ENCODE measurements at regions not wholly inside any gene's neighbourhood (a gene's known extent, or its start where the extent isn't known, plus 50 kb on each side); places are given as distances from the start of the nearest gene placed in this dataset.
"Not testable (repeated sequence)": the region's sequence is repeated elsewhere in the genome, so short reads cannot be mapped to it uniquely, and the experiment has no call there.

DNA sequence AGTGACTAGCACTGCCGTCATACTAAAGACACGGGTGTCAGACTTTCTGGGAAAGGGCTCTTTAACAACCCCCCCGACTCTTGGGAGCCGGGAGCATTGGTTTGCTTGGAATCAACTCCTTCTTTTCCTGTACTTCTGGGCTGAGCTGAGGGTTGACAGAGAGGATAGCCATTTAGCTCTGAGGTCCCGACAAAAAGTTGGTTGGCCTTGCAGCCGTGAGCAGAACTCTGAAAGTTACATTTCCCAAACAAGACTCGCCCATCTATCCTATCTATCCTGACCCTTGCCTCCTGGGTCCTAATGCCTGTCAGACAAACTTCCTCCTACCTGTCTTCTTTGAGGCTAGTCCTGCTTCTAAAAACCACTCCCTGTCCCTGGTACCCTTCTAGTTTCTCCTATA is 460.8 kb upstream of the TOM1L1 start:
- Mint-ChIP-seq H3K36me3 (no peaks in the 10 kb centered on the region), H3K27me3 (no peaks in the 10 kb centered on the region), H3K9me3 (peaks cover 6% of the 10 kb centered on the region), H3K4me3 (no peak overlapping the region), H3K4me1 (no peaks in the 10 kb centered on the region), H3K27ac (no peak overlapping the region)
- DNase-seq (no peak), ATAC-seq (ENCODE audit: low read depth) (no peak)
- POLR2A ChIA-PET = no interaction called here

DNA sequence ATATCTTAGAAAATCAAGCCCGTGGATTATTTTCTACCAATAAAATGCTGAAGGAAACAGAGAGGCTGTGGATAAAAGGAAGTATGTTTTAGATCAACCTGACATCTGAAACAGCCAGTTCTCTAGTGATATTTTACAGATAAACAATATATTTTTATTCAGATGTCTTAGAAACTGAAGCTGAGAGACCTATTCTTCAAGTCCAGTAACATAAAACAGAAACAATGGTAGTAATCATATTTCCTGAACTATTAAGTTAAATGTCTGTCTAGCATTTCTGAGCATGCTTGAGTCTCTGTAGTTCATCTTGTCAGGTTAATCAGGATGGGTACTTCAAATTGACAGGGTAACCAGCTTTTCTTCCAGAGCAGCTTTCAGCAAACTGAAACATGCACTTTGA is 449.6 kb upstream of the TOM1L1 start:
- ATAC-seq (ENCODE audit: low read depth) (no peak), DNase-seq (no peak)
- H3K9me3 Mint-ChIP-seq = peaks cover 10% of the 10 kb centered on the region
- H3K4me1 Mint-ChIP-seq = no peaks in the 10 kb centered on the region
- H3K4me3 Mint-ChIP-seq = no peak overlapping the region
- H3K27me3 Mint-ChIP-seq = no peaks in the 10 kb centered on the region
- no peak overlapping the region for H3K27ac Mint-ChIP-seq
- peaks cover 2% of the 10 kb centered on the region for H3K36me3 Mint-ChIP-seq
- POLR2A ChIA-PET = no interaction called here

DNA sequence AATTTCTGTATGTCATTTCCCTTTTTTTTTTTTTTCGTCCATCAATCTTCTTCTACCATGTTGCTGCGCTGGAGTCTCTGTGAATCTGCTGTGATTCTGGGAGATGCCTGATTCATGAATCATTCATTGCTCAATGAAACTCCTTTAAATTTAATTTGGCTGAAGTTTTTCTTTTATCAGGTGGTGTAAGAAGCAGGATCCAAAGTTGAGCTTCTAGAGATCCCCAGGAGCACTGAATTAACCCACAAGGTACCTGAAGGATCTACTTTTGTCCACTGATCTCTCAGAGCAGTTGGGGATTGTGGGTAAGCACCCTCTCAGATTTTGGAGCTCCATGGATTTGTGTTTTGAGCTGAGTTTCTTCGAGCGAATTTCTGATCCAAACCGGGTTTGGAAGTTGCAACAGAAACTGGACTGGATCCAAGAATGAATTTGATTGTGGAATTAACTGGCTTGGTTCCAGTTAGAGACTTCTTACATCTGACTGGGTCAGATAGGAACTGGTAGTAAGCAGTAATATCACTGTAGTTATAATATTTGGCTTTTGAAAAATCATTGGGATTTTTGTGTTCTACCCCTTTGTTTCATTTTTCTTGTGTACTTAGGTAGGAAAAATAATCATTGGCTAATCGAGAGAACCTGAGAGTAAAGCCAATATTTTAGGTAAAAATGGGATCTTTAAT is 447.8 kb upstream of the TOM1L1 start:
- POLR2A ChIA-PET = no interaction called here
- no peak for ATAC-seq (ENCODE audit: low read depth)

DNA sequence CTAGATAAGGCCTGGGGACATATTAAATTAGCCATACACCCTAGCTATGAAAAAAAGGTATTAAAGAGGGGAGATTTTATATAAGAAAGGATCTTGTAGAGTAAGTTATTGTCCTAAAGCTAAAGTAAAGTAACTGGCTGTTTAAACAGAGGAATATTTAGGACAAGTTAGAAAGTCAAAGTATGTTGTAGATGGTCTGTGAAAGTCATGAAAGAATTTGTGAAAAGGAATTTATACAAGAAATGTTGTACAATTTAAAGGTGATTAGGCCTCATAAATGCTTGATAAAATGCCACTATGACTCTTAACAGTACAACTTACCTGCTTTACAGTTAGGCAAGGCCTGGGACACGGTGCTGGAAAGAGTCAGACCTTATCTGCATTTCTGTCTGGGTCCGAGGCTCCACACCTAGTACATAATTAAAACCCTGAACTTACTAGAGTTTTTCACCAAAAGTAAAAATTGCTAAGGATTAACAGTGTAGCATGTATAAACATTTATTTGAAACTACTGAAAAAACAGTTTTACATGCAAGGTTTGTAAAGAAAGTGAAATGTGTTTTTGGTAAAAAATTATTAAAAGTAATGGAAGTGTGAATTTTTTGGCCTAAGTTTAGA is 445.3 kb upstream of the TOM1L1 start:
- no peak overlapping the region for H3K27ac Mint-ChIP-seq
- ATAC-seq (ENCODE audit: low read depth) (no peak), DNase-seq (no peak)
- peaks cover 19% of the 10 kb centered on the region for H3K9me3 Mint-ChIP-seq
- H3K4me3 Mint-ChIP-seq = no peak overlapping the region
- H3K36me3 Mint-ChIP-seq = peaks cover 2% of the 10 kb centered on the region
- H3K4me1 Mint-ChIP-seq = no peaks in the 10 kb centered on the region
- POLR2A ChIA-PET = no interaction called here
- H3K27me3 Mint-ChIP-seq = no peaks in the 10 kb centered on the region

More for the DNA sequence above, 447.8 kb upstream of the TOM1L1 start:
- peaks cover 2% of the 10 kb centered on the region for H3K36me3 Mint-ChIP-seq
- no peak overlapping the region for H3K4me3 Mint-ChIP-seq
- H3K27ac Mint-ChIP-seq = no peak overlapping the region
- DNase-seq = no peak
- peaks cover 14% of the 10 kb centered on the region for H3K9me3 Mint-ChIP-seq
- no peaks in the 10 kb centered on the region for H3K27me3 Mint-ChIP-seq
- no peaks in the 10 kb centered on the region for H3K4me1 Mint-ChIP-seq

DNA sequence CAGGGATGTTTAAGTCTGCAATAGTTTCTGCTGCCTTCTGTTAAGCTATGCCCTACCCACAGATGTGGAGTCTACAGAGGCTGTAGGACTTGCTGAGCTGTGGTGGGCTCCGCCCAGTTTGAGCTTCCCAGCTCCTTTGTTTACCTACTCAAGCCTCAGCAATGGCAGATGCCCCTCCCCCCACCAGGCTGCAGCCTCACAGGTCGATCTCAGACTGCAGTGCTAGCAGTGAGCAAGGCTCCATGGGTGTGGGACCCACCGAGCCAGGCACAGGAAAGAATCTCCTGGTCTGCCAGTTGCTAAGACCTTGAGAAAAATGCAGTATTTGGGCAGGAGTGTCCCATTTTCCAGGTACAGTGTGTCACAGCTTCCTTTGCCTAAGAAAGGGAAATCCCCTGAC is 435.2 kb upstream of the TOM1L1 start:
- H3K27me3 Mint-ChIP-seq; H3K9me3 Mint-ChIP-seq; POLR2A ChIA-PET; H3K36me3 Mint-ChIP-seq; H3K27ac Mint-ChIP-seq; ATAC-seq (ENCODE audit: low read depth); H3K4me3 Mint-ChIP-seq; H3K4me1 Mint-ChIP-seq; DNase-seq: not testable (repeated sequence)

DNA sequence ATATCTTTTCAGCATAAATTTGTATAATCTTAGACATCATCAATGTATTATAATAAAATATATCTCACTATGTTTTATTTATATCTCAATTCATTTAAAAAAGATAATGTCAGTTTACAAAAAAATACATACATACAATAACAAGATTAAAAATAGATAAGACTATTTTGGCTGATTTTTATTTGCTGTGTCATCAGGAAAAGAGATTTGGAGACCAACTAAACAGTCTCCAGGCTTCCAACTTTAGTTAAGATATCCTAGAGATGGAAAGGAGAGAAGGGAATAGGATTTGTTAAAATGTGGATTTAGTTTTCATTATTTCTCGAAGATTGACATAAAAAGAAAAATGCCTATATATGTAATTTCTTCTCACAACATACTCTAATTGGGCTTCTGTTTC is 433.8 kb upstream of the TOM1L1 start:
- ATAC-seq (ENCODE audit: low read depth) (no peak), DNase-seq (no peak)
- no peak overlapping the region for H3K4me3 Mint-ChIP-seq
- peaks cover 2% of the 10 kb centered on the region for H3K9me3 Mint-ChIP-seq
- H3K4me1 Mint-ChIP-seq = no peaks in the 10 kb centered on the region
- no peak overlapping the region for H3K27ac Mint-ChIP-seq
- no peaks in the 10 kb centered on the region for H3K36me3 Mint-ChIP-seq
- POLR2A ChIA-PET = no interaction called here
- H3K27me3 Mint-ChIP-seq = no peaks in the 10 kb centered on the region

DNA sequence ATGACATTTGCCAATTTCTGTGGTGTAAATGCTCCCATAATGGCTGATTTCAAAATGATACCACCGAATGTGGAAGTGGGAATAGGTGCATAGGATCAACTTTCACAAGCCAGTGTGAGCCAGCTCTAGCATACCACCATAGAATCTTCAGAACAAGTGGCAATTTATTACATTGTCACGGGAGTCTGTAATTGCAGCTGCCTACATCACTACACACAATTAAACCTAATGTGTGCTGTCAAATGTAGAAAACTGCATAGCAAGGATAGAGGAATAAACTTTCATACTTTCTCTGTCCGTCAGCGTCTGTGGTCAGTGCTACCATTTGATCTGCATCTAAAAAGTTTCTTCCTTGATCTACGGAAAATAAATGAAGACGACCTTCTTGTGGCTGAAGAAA is 417.8 kb upstream of the TOM1L1 start:
- no peaks in the 10 kb centered on the region for H3K27me3 Mint-ChIP-seq
- ATAC-seq (ENCODE audit: low read depth) = no peak
- H3K36me3 Mint-ChIP-seq = no peaks in the 10 kb centered on the region

DNA sequence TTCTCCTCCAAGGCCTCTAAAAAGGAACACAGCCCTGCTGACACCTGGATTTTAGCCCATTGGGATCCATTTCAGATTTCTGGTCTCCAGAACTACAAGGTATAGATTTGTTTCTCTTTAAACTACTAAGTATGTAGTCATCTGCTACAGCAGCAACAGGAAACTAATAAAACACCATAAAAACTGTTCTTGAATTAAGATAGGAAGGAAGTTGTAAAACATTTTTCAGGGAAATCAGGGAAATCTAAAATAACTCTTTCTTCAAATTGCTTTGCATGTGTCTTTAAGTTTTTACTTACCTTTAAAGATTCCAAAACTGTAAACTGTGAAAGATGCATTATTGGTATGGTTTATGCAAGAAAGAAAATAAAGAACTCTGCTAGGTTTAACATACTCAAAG is 407.0 kb upstream of the TOM1L1 start:
- Mint-ChIP-seq H3K9me3 (no peaks in the 10 kb centered on the region), H3K36me3 (no peaks in the 10 kb centered on the region), H3K4me1 (no peaks in the 10 kb centered on the region), H3K4me3 (no peak overlapping the region), H3K27me3 (no peaks in the 10 kb centered on the region), H3K27ac (no peak overlapping the region)
- DNase-seq (no peak), ATAC-seq (ENCODE audit: low read depth) (no peak)
- POLR2A ChIA-PET = no interaction called here

More for the DNA sequence above, 417.8 kb upstream of the TOM1L1 start:
- no peak overlapping the region for H3K4me3 Mint-ChIP-seq
- H3K27ac Mint-ChIP-seq = no peak overlapping the region
- no peak for DNase-seq
- POLR2A ChIA-PET = no interaction called here
- no peaks in the 10 kb centered on the region for H3K9me3 Mint-ChIP-seq
- no peaks in the 10 kb centered on the region for H3K4me1 Mint-ChIP-seq

DNA sequence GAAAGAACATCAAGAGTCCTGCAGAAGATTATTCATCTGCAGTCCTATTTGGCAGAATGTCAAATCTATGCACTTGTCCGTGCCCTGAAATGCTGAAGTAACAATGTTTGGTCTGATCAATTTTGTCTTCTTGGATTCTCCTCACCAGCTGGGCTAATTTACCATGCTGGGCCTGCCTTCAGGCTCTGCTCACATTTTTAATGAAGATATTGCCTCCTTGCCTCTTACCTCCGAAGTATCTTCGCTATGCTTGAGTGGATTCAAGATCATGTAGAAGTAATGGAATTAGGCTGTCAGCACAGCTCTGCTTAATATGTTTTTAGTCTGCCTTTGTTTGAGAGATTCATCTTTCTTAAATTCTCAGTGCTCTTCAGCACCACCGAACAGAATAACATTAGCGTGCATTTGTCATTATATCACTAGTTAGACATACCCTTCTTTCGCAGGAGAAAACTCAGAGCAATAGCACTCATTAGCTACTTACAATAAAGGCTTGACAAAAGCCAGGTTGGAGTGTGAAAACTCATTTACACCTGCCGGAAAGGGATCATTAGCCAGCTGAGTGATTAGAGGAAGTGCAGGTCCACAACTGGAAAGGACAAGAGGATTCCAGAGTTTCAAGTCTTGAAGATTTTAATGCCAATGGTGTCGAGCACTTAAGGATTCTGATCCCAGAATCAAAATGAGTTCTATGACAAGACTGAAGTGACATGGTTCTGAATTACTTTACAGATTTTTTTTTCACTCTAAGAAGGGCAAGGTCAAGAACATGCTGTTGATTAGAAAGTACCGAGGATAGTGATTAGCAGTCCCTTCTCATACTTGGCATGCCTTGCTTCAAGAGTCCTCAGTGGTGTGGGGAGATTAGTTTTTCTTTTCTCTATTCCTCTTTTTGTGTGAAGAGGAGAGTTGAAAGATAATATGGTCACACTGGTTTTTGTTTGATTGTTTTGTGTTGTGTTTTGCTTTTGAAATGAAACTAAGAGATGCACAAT is 405.6 kb upstream of the TOM1L1 start:
- Mint-ChIP-seq H3K9me3 (no peaks in the 10 kb centered on the region), H3K27ac (no peak overlapping the region), H3K4me3 (no peak overlapping the region), H3K4me1 (no peaks in the 10 kb centered on the region), H3K27me3 (no peaks in the 10 kb centered on the region), H3K36me3 (no peaks in the 10 kb centered on the region)
- no peak for ATAC-seq (ENCODE audit: low read depth)
- POLR2A ChIA-PET = no interaction called here
- no peak for DNase-seq

DNA sequence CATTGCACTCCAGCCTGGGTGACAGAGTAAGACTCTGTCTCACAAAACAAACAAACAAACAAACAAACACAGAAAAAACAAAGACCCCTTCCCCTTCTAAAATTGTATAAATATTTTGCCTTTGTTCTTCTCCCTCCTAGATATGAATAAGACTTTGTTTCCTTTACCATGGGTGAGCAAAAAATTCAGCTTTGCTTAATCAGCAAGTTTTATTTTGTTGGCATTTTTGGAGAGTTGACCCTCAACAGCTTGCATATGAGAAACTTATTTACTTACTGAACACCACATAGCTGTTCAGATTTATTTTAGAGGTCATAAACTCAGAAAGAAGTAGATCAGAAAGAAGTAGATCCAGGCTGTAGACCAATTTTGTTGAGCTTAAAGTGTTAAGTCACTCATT is 395.2 kb upstream of the TOM1L1 start:
- H3K27ac Mint-ChIP-seq = no peak overlapping the region
- no peaks in the 10 kb centered on the region for H3K36me3 Mint-ChIP-seq
- H3K27me3 Mint-ChIP-seq = no peaks in the 10 kb centered on the region
- no peaks in the 10 kb centered on the region for H3K9me3 Mint-ChIP-seq
- ATAC-seq (ENCODE audit: low read depth) (no peak), DNase-seq (no peak)
- H3K4me1 Mint-ChIP-seq = no peaks in the 10 kb centered on the region
- POLR2A ChIA-PET = no interaction called here
- H3K4me3 Mint-ChIP-seq = no peak overlapping the region

DNA sequence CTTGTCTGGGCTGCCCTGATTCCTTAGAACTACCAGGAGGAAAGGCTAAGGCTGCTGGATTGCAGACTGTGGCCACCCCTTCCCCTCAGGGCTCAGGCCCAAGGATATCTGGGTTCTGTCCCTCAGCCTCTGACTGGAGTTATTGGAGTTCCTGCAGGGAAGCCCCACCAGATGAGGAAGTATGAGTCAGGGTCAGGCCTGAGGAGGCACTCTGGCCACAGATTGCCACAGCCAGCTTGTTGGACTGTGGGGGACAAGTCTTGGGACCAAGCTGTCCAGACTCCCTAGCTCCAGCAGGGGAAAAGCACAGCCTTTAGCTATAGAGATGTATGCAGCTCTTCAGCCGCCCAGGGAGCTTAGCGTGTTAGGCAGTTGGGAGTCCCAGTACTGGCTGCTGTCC is 381.9 kb upstream of the TOM1L1 start:
- Mint-ChIP-seq H3K27ac (no peak overlapping the region), H3K27me3 (no peaks in the 10 kb centered on the region), H3K4me1 (no peaks in the 10 kb centered on the region), H3K4me3 (no peak overlapping the region), H3K36me3 (no peaks in the 10 kb centered on the region), H3K9me3 (peaks cover 9% of the 10 kb centered on the region)
- DNase-seq = no peak
- POLR2A ChIA-PET = no interaction called here
- ATAC-seq (ENCODE audit: low read depth) = no peak

DNA sequence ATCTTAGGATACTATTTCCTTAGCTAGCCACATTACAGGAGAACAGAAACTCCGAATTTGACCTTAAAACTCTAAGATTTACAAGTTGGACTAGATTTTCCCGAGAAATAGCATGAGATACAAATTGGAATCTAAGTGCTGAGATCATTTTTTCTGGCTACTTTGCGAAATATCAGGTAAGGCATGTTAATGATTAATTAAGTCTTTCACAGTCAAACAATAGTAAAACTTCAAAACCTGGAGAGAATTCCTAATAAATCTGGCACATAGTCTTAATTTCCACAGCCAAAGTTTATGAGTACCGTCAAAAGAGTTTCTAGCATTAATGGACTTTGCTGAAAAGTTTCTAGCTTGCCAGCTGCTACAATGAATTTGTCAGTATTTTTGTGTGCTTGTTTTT is 379.5 kb upstream of the TOM1L1 start:
- ATAC-seq (ENCODE audit: low read depth) (no peak), DNase-seq (no peak)
- Mint-ChIP-seq H3K27ac (no peak overlapping the region), H3K4me3 (no peak overlapping the region), H3K9me3 (peaks cover 5% of the 10 kb centered on the region), H3K27me3 (no peaks in the 10 kb centered on the region), H3K4me1 (no peaks in the 10 kb centered on the region), H3K36me3 (no peaks in the 10 kb centered on the region)
- POLR2A ChIA-PET = no interaction called here

DNA sequence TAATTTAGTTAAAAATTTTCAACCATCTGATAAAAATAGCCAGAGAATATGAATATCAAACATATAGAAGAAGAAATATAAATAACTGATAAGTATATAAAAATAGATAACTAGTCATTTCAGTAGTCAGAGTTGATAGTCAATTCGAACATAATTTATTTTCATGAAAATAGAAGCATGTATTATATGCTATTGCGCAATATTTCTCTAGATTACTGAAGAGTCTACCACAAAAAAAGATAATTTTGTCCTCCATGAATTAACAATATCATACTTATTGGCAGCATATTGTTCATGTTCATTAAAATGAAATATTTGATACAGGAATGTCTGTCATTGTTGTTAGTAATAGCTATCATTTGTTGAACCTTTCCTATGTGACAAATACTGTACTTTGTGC is 376.2 kb upstream of the TOM1L1 start:
- ATAC-seq (ENCODE audit: low read depth) (no peak), DNase-seq (no peak)
- H3K4me1 Mint-ChIP-seq = no peaks in the 10 kb centered on the region
- no peak overlapping the region for H3K27ac Mint-ChIP-seq
- H3K27me3 Mint-ChIP-seq = no peaks in the 10 kb centered on the region
- POLR2A ChIA-PET = no interaction called here
- H3K36me3 Mint-ChIP-seq = no peaks in the 10 kb centered on the region
- peaks cover 2% of the 10 kb centered on the region for H3K9me3 Mint-ChIP-seq
- H3K4me3 Mint-ChIP-seq = no peak overlapping the region

DNA sequence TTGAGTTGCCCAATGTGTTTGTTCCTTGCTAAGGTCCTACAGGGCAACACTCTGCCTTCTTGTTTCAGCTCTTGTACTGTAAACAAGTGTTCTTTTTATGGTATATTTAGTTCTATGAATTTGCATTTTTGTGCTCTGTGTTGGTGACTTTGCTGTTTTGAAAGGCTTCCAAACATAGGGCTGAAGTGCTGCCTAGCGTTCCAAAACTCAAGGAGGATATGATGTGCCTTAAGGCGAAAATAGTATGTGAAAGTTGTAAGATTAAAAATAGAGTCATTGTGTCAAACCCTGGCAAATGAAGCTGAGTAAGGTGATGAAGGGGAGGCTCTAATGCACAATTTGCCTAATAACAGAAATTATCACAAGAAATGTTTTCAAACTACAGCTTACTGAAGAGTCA is 372.7 kb upstream of the TOM1L1 start:
- no peak for ATAC-seq (ENCODE audit: low read depth)
- POLR2A ChIA-PET = no interaction called here
- Mint-ChIP-seq H3K4me1 (no peaks in the 10 kb centered on the region), H3K4me3 (no peak overlapping the region), H3K9me3 (no peaks in the 10 kb centered on the region), H3K27ac (no peak overlapping the region), H3K27me3 (no peaks in the 10 kb centered on the region), H3K36me3 (no peaks in the 10 kb centered on the region)
- no peak for DNase-seq

Data from activated naive CD8-positive, alpha-beta T cell treated with anti-CD3 and anti-CD28 coated beads, Interleukin-2, amount 10 ng/mL, durations not matched to agents 7 days and 5 days (primary cell).